IMR-90 (cell line): ENCODE measurements at regions not wholly inside any gene's neighbourhood (a gene's known extent, or its start where the extent isn't known, plus 50 kb on each side); places are given as distances from the start of the nearest gene placed in this dataset.

Source experiments
- ATAC-seq: fragments of 200-7000 bp; cut with Tn5 transposase; 2 replicates; pipeline ENCODE4 v1.9.1; 2020; ENCODE audit warnings: low read depth, mild to moderate bottlenecking, moderate library complexity
- BruUV-seq: library from RNA; stranded (reverse); fragments of 400-500 nt; replicated peaks from 2 replicates; lab custom pipeline; 2021; lab: Mats Ljungman, UMichigan
- CTCF ChIA-PET: fragments of 300-600 bp; formaldehyde crosslinking; extraction: SDS; loops from one replicate; lab custom pipeline; 2021; ENCODE audit warnings: antibody characterized with exemption; lab: Yijun Ruan, JAX
- POLR2A ChIA-PET: fragments of 300-600 bp; sonication (Branson Sonifier 250); formaldehyde crosslinking; loops from one replicate; lab custom pipeline; 2022; ENCODE audit warnings: antibody characterized with exemption; ENCODE audit not compliant: unreplicated experiment; lab: Charles Lee
- DNase-seq: peaks from one replicate; pipeline ENCODE4 v3.0.0; 2013
- H2AFZ ChIP-seq: replicated peaks from 2 replicates; pipeline ENCODE3; 2013; ENCODE audit warnings: low read length, mild to moderate bottlenecking; ENCODE audit not compliant: poor library complexity
- H2AK5ac ChIP-seq: 2 replicates; pipeline ENCODE4 v1.6.1; 2013; ENCODE audit warnings: low read depth, low read length, inconsistent platforms
- H2AK9ac ChIP-seq: replicated peaks from 2 replicates; pipeline ENCODE3; 2013; ENCODE audit warnings: mild to moderate bottlenecking, low read depth, low read length, moderate library complexity; ENCODE audit not compliant: poor library complexity
- H2BK120ac ChIP-seq: 2 replicates; pipeline ENCODE4 v1.6.1; 2013; ENCODE audit warnings: low read depth, low read length, inconsistent platforms
- H2BK15ac ChIP-seq: 3 replicates; pipeline ENCODE4 v1.6.1; 2013; ENCODE audit warnings: low read depth, low read length, inconsistent platforms
- H2BK20ac ChIP-seq: 2 replicates; pipeline ENCODE4 v1.6.1; 2013; ENCODE audit warnings: low read depth, mild to moderate bottlenecking, inconsistent platforms, low read length, moderate library complexity
- H2BK5ac ChIP-seq: 2 replicates; pipeline ENCODE4 v1.6.1; 2013; ENCODE audit warnings: mild to moderate bottlenecking, low read depth, low read length, inconsistent platforms; ENCODE audit not compliant: poor library complexity, severe bottlenecking
- H3K14ac ChIP-seq: replicated peaks from 2 replicates; pipeline ENCODE4 v1.6.1; 2013; ENCODE audit warnings: low read depth, low read length, inconsistent platforms
- H3K18ac ChIP-seq: 2 replicates; pipeline ENCODE4 v1.6.1; 2013; ENCODE audit warnings: low read depth, low read length, control low read depth
- H3K23ac ChIP-seq: 2 replicates; pipeline ENCODE4 v1.6.1; 2013; ENCODE audit warnings: low read depth, low read length, inconsistent platforms
- H3K27ac ChIP-seq: 2 replicates; pipeline ENCODE4 v1.5.1; 2013; ENCODE audit warnings: mild to moderate bottlenecking, control low read depth, low read length; ENCODE audit not compliant: insufficient read depth
- H3K27me3 ChIP-seq: 2 replicates; pipeline ENCODE4 v1.6.1; 2013; ENCODE audit warnings: low read length; ENCODE audit not compliant: control insufficient read depth, insufficient read depth
- H3K36me3 ChIP-seq: 2 replicates; pipeline ENCODE4 v1.6.1; 2013; ENCODE audit warnings: low read length, mixed read lengths; ENCODE audit not compliant: control insufficient read depth, insufficient read depth
- H3K4ac ChIP-seq: 2 replicates; pipeline ENCODE4 v1.6.1; 2013; ENCODE audit warnings: low read depth, low read length, inconsistent platforms
- H3K4me1 ChIP-seq: 2 replicates; pipeline ENCODE4 v1.6.1; 2013; ENCODE audit warnings: low read length, mixed read lengths; ENCODE audit not compliant: control insufficient read depth, insufficient read depth
- H3K4me2 ChIP-seq: 2 replicates; pipeline ENCODE4 v1.6.1; 2013; ENCODE audit warnings: low read depth, mild to moderate bottlenecking, control low read depth, low read length, moderate library complexity
- H3K4me3 ChIP-seq: 2 replicates; pipeline ENCODE4 v1.5.1; 2013; ENCODE audit warnings: low read depth, mild to moderate bottlenecking, control low read depth, low read length, moderate library complexity; ENCODE audit not compliant: insufficient read depth
- H3K56ac ChIP-seq: 2 replicates; pipeline ENCODE4 v1.6.1; 2013; ENCODE audit warnings: low read length, inconsistent platforms; ENCODE audit not compliant: insufficient read depth; ENCODE audit errors: extremely low read depth
- H3K79me1 ChIP-seq, 2 experiments: 2 replicates each; pipeline ENCODE4 v1.6.1; 2013; ENCODE audit warnings: low read length in 2 of 2, inconsistent platforms in 1 of 2, low read depth in 1 of 2
- H3K9ac ChIP-seq: 2 replicates; pipeline ENCODE4 v1.6.1; 2013; ENCODE audit warnings: low read depth, low read length, control low read depth
- H3K9me1 ChIP-seq: 2 replicates; pipeline ENCODE4 v1.6.1; 2013; ENCODE audit warnings: low read length, inconsistent platforms; ENCODE audit not compliant: insufficient read depth
- H3K9me3 ChIP-seq: 2 replicates; pipeline ENCODE4 v1.6.1; 2013; ENCODE audit warnings: low read length; ENCODE audit not compliant: control insufficient read depth, insufficient read depth
- H4K20me1 ChIP-seq: 2 replicates; pipeline ENCODE4 v1.6.1; 2013; ENCODE audit warnings: low read length, inconsistent platforms; ENCODE audit not compliant: insufficient read depth
- H4K5ac ChIP-seq: 2 replicates; pipeline ENCODE4 v1.6.1; 2013; ENCODE audit warnings: mild to moderate bottlenecking, low read depth, low read length, control low read depth
- H4K8ac ChIP-seq, 2 experiments: 2 replicates each; pipeline ENCODE4 v1.6.1; 2013; ENCODE audit warnings: low read depth in 2 of 2, low read length in 2 of 2, control low read depth in 1 of 2, inconsistent platforms in 1 of 2
- H4K91ac ChIP-seq: 2 replicates; pipeline ENCODE4 v1.6.1; 2013; ENCODE audit warnings: low read depth, low read length, inconsistent platforms; ENCODE audit not compliant: insufficient read depth
- BHLHE40 ChIP-seq: fragments of 150-350 bp; IDR thresholded peaks from 2 replicates; pipeline ENCODE4 v1.6.1; 2016; ENCODE audit warnings: mild to moderate bottlenecking, low read depth, low read length
- CEBPB ChIP-seq: IDR thresholded peaks from 2 replicates; pipeline ENCODE4 v1.6.1; 2012; ENCODE audit warnings: low read depth, low read length, improper control_type of control experiment
- CHD1 ChIP-seq: IDR thresholded peaks from 2 replicates; pipeline ENCODE4 v1.6.1; 2012; ENCODE audit warnings: low read depth, low read length, improper control_type of control experiment
- CTCF ChIP-seq: conservative IDR thresholded peaks from 2 replicates; pipeline ENCODE4 v1.5.1; 2012; ENCODE audit warnings: mild to moderate bottlenecking, low read depth, low read length, improper control_type of control experiment
- FOS ChIP-seq: fragments of 150-350 bp; IDR thresholded peaks from 2 replicates; pipeline ENCODE4 v1.6.1; 2016; ENCODE audit warnings: low read depth, low read length
- MAFK ChIP-seq: IDR thresholded peaks from 2 replicates; pipeline ENCODE4 v1.6.1; 2012; ENCODE audit warnings: low read depth, low read length, improper control_type of control experiment
- MAZ ChIP-seq: IDR thresholded peaks from 2 replicates; pipeline ENCODE4 v1.6.1; 2012; ENCODE audit warnings: low read depth, mild to moderate bottlenecking, low read length, improper control_type of control experiment, moderate library complexity, borderline replicate concordance
- POLR2A ChIP-seq: IDR thresholded peaks from 2 replicates; pipeline ENCODE4 v1.6.1; 2012; ENCODE audit warnings: mild to moderate bottlenecking, low read depth, low read length
- RAD21 ChIP-seq: IDR thresholded peaks from 2 replicates; pipeline ENCODE4 v1.6.1; 2012; ENCODE audit warnings: low read length, improper control_type of control experiment
- RFX5 ChIP-seq: IDR thresholded peaks from 2 replicates; pipeline ENCODE4 v1.8.0; 2012; ENCODE audit warnings: low read depth, mild to moderate bottlenecking, low read length, moderate library complexity
- SMC3 ChIP-seq: fragments of 150-350 bp; IDR thresholded peaks from 2 replicates; pipeline ENCODE4 v1.6.1; 2016; ENCODE audit warnings: low read depth, mild to moderate bottlenecking, antibody characterized with exemption, low read length, moderate library complexity
- USF2 ChIP-seq: fragments of 150-350 bp; IDR thresholded peaks from 2 replicates; pipeline ENCODE4 v1.6.1; 2017; ENCODE audit warnings: mild to moderate bottlenecking, antibody characterized with exemption, low read length, low read depth
- WGBS, 2 experiments: methylation state at CpG; one replicate each; pipeline versions ENCODE4 v1.1.5 to v1.1.7; 2013; ENCODE audit warnings: missing lambda C conversion rate in 2 of 2; ENCODE audit not compliant: insufficient read length in 1 of 2; ENCODE audit errors: extremely low coverage in 2 of 2; 5-methylcytosine and 5-hydroxymethylcytosine counted together
- dilution Hi-C: fragments of 300-500 bp; cut with HindIII; formaldehyde crosslinking; loops from one replicate; pipeline ENCODE4 v1.14.3; 2018; ENCODE audit warnings: low sequenced_read_pairs; ENCODE audit not compliant: unreplicated experiment
- in situ Hi-C: fragments of 300-500 bp; cut with MboI; formaldehyde crosslinking; loops from 3 replicates; pipeline ENCODE4 v1.14.3; 2019; ENCODE audit warnings: low sequenced_read_pairs, inconsistent platforms, mixed read lengths
- intact Hi-C: fragments of 100-400 bp; cut with micrococcal nuclease; formaldehyde crosslinking; loops from 2 replicates; pipeline ENCODE4 v1.10.0; 2022
- TF ChIP-seq, protein P1 (sequence below): fragments of 150-350 bp; IDR thresholded peaks from 2 replicates; pipeline ENCODE4 v1.6.1; 2016; ENCODE audit warnings: low read depth, mild to moderate bottlenecking, low read length, moderate library complexity, borderline replicate concordance

DNA sequence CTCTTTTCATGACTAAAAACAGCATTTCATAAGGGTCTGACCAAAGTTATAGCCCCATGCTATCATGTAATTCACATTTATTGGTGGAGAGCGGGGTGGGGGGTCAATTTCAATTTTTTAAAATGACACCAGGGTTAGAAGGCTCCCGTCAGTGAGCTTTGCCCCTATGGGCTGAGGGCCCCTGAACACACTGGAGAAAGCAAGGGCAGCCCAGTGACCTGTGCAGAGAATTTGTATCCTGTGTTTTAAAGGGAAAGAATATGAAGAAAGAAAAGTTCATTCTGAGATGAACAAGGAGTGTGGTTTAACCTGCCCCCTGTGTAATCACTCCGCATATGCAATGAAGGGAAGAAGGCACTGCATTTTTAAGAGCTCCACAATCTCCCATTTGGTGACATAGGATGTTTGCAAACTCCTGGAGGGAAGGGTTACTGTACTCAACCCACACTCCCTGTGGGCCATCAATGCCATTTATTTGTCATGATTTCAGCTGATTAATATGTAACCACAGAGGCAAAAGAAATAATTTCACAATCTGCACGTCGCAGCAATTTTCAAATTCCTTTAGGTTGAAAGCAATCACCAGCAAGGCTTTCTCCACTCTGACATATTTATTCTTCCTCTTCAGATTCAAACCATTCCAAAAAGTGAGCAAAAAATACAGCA is 95.6 kb downstream of the ZNF281 start:
- peak; percentile 86 for TF ChIP-seq CEBPB
- no peak for TF ChIP-seq POLR2A
- TF ChIP-seq CHD1: no peak
- TF ChIP-seq, protein P1, sequence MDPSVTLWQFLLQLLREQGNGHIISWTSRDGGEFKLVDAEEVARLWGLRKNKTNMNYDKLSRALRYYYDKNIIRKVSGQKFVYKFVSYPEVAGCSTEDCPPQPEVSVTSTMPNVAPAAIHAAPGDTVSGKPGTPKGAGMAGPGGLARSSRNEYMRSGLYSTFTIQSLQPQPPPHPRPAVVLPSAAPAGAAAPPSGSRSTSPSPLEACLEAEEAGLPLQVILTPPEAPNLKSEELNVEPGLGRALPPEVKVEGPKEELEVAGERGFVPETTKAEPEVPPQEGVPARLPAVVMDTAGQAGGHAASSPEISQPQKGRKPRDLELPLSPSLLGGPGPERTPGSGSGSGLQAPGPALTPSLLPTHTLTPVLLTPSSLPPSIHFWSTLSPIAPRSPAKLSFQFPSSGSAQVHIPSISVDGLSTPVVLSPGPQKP: no peak
- TF ChIP-seq MAZ: no peak
- no peak for TF ChIP-seq USF2
- no peak for TF ChIP-seq RFX5
- TF ChIP-seq RAD21: no peak
- TF ChIP-seq CTCF: 0 out of 2 replicates have a peak, but pooled peaks have one; percentile 2
- peak; percentile 54; the same call in 1 of the 2 replicates for TF ChIP-seq MAFK
- TF ChIP-seq BHLHE40: no peak
- TF ChIP-seq FOS: no peak
- no peak for TF ChIP-seq SMC3
- ChIA-PET POLR2A (no interaction called here), CTCF (interaction anchor here (1.1 to 1.3 kb wide), 2 partner anchors 11 to 13 kb away, joined by 4 read pairs; no protein-coding TSS in a partner anchor)
- peak; percentile 65 for ATAC-seq
- Histone ChIP-seq H3K9me1 (peaks cover 4% of the 10 kb centered on the region; the same call in 1 of the 2 replicates), H2BK5ac (peak overlapping the region; percentile 85), H3K56ac (peak overlapping the region; percentile 16), H4K8ac (peak overlapping the region; percentile 67 to 76), H3K23ac (peak overlapping the region; percentile 26), H3K27me3 (no peaks in the 10 kb centered on the region), H3K4ac (peak overlapping the region; percentile 49; the same call in 1 of the 2 replicates), H3K9me3 (no peaks in the 10 kb centered on the region), H4K20me1 (no peaks in the 10 kb centered on the region), H2BK20ac (peak overlapping the region; percentile 88), H3K4me3 (no peak overlapping the region), H3K14ac (peak overlapping the region; percentile 58), H2AFZ (peak overlapping the region; percentile 36), H2BK120ac (peak overlapping the region; percentile 64), H2BK15ac (peak overlapping the region; percentile 10; the same call in 2 of the 3 replicates), H4K5ac (peak overlapping the region; percentile 87), H3K79me1 (no peaks in the 10 kb centered on the region), H3K27ac (peak overlapping the region; percentile 84), H3K4me2 (peak overlapping the region; percentile 9), H3K36me3 (no peaks in the 10 kb centered on the region), H3K9ac (peak overlapping the region; percentile 57), H2AK9ac (no peak overlapping the region), H4K91ac (peak overlapping the region; percentile 73), H3K4me1 (peaks cover 13% of the 10 kb centered on the region), H2AK5ac (peak overlapping the region; percentile 48; the same call in 1 of the 2 replicates), H3K18ac (peak overlapping the region; percentile 90)
- intact Hi-C loops: no loop called here
- peak; percentile 77 for DNase-seq
- no TSS peak for BruUV-seq
- dilution Hi-C loops: no loop called here
- in situ Hi-C loops: no loop called here
- no CpG with 5 or more reads among the region's 5 CpGs for WGBS, 2 experiments
